Gastroesophageal sphincter (tissue), 3 donors: ENCODE measurements at regions not wholly inside any gene's neighbourhood (a gene's known extent, or its start where the extent isn't known, plus 50 kb on each side); places are given as distances from the start of the nearest gene placed in this dataset.

Experiments
- CTCF ChIP-seq, 4 experiments: fragments of 200-600 bp in 2 of 4; fragments of 450-650 bp in 2 of 4; sonication (generic) in 1 of 4; IDR thresholded peaks; one replicate each; pipeline ENCODE4 v1.5.1; 2017 to 2019; ENCODE audit warnings: antibody characterized with exemption in 4 of 4, mild to moderate bottlenecking in 2 of 4, moderate library complexity in 2 of 4
- POLR2AphosphoS5 ChIP-seq: sonication (generic); formaldehyde crosslinking; IDR thresholded peaks from one replicate; pipeline ENCODE4 v1.6.1; 2017; ENCODE audit warnings: antibody characterized with exemption

- TF ChIP-seq POLR2AphosphoS5 (no peak), CTCF (IDR thresholded peaks at IDR 0.05) (no peak)
These were observed 905.1 kb downstream of the GALC start for GRCh38 chr14:87087881-87088280.
